Sigmoid colon (tissue), 4 donors: ENCODE measurements at regions not wholly inside any gene's neighbourhood (a gene's known extent, or its start where the extent isn't known, plus 50 kb on each side); places are given as distances from the start of the nearest gene placed in this dataset.

Experiments
- CTCF ChIP-seq, 4 experiments: fragments of 450-650 bp in 3 of 4; fragments of 200-600 bp in 1 of 4; IDR thresholded peaks; one replicate each; pipeline ENCODE4 v1.5.1; 2016 to 2019; ENCODE audit warnings: antibody characterized with exemption in 4 of 4, mild to moderate bottlenecking in 3 of 4, moderate library complexity in 2 of 4
- EP300 ChIP-seq, 4 donors: sonication (generic); formaldehyde crosslinking; IDR thresholded peaks; one replicate each; pipeline ENCODE4 v1.6.1; 2017; ENCODE audit warnings: antibody characterized with exemption in 4 of 4
- POLR2A ChIP-seq, 2 donors: fragments of 450-650 bp; IDR thresholded peaks; one replicate each; pipeline ENCODE4 v1.6.1; 2016; ENCODE audit warnings: antibody characterized with exemption in 2 of 2, mild to moderate bottlenecking in 2 of 2, moderate library complexity in 2 of 2
- POLR2AphosphoS5 ChIP-seq, 4 donors: sonication (generic); formaldehyde crosslinking; IDR thresholded peaks; one replicate each; pipeline ENCODE4 v1.6.1; 2017; ENCODE audit warnings: antibody characterized with exemption in 4 of 4

- TF ChIP-seq POLR2A (IDR thresholded peaks at IDR 0.05) (no peak), CTCF (IDR thresholded peaks at IDR 0.05) (no peak), POLR2AphosphoS5 (IDR thresholded peaks at IDR 0.05) (no peak), EP300 (IDR thresholded peaks at IDR 0.05) (no peak)
Observed at GRCh38 chr2:21420553-21421335, 297.0 kb downstream of the TDRD15 start.
